ENCODE measurements at regions not wholly inside any gene's neighbourhood (a gene's known extent, or its start where the extent isn't known, plus 50 kb on each side); places are given as distances from the start of the nearest gene placed in this dataset.

DNA sequence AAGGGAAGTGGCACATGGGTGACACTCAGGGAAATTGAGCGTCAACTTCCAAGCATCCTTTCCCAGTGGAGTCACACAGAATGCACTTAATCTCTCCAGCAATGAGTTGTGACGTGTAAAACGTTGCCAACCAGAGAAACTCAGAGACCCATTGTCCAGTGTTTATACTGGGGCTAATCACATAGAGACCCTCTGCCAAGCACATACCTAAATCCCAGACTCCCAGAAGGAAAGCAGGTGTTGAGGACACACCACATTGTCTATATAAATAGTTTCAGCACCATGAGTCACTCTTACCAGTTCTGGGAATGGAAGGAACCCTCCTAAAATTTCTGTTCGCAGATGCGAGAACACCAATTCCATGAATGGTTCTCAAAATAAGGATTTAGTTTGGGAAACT lies 76.4 kb upstream of the BET1 start:
- Histone ChIP-seq H3K4me2 (no peak overlapping the region), H3K27me3 (ENCODE audit: insufficient read depth, low read depth) (no peaks in the 10 kb centered on the region), H3K27ac (no peak overlapping the region), H3K36me3 (ENCODE audit: low read depth) (no peaks in the 10 kb centered on the region), H4K20me1 (ENCODE audit: insufficient read depth) (no peaks in the 10 kb centered on the region), H3K79me2 (ENCODE audit: low read depth) (no peaks in the 10 kb centered on the region), H3K4me1 (replicated peaks; ENCODE audit: insufficient read depth) (no peaks in the 10 kb centered on the region), H3K9me3 (ENCODE audit: insufficient read depth, low read depth) (no peaks in the 10 kb centered on the region), H3K4me3 (no peak overlapping the region), H3F3A (ENCODE audit: insufficient read depth, low read depth) (no peaks in the 10 kb centered on the region), H3K9me2 (ENCODE audit: insufficient read depth) (no peaks in the 10 kb centered on the region), H2AFZ (no peak overlapping the region)
- CTCF ChIA-PET, result no interaction called here
- intact Hi-C loops (cut with micrococcal nuclease; ENCODE audit: unreplicated experiment), result no loop called here
- POLR2A ChIA-PET (ENCODE audit: unreplicated experiment), result no interaction called here
- BruUV-seq (replicated peaks), result no TSS peak
- no peak for DNase-seq
- TF ChIP-seq, protein P1, sequence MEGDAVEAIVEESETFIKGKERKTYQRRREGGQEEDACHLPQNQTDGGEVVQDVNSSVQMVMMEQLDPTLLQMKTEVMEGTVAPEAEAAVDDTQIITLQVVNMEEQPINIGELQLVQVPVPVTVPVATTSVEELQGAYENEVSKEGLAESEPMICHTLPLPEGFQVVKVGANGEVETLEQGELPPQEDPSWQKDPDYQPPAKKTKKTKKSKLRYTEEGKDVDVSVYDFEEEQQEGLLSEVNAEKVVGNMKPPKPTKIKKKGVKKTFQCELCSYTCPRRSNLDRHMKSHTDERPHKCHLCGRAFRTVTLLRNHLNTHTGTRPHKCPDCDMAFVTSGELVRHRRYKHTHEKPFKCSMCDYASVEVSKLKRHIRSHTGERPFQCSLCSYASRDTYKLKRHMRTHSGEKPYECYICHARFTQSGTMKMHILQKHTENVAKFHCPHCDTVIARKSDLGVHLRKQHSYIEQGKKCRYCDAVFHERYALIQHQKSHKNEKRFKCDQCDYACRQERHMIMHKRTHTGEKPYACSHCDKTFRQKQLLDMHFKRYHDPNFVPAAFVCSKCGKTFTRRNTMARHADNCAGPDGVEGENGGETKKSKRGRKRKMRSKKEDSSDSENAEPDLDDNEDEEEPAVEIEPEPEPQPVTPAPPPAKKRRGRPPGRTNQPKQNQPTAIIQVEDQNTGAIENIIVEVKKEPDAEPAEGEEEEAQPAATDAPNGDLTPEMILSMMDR (conservative IDR thresholded peaks at IDR 0.05), result no peak
- TF ChIP-seq EZH2 (IDR thresholded peaks at IDR 0.05; ENCODE audit: low read depth), result no peak

DNA sequence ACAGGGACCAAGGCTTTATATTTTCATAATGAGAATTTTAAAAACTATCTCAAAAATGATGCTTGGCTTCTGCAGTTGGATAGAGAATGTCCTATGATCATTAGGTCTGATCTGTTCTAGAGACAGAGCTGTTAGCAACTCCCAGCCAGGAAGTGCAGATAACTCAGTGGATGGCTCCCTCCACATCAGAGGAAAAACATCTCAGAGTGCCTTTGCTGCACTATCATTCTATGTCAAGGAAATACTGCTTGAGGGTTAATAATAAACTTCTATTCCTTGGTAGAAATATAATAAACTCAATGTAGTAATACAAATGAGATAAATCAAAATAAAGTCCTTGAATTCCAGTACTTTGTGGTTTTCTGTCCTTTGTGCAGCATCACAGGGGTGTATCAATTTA lies 78.0 kb upstream of the BET1 start:
- ChIA-PET POLR2A (ENCODE audit: unreplicated experiment) (no interaction called here), CTCF (no interaction called here)
- Histone ChIP-seq H3K4me3 (no peak overlapping the region), H3K9me2 (ENCODE audit: insufficient read depth) (no peaks in the 10 kb centered on the region), H3K36me3 (ENCODE audit: low read depth) (no peaks in the 10 kb centered on the region), H3F3A (ENCODE audit: insufficient read depth, low read depth) (no peaks in the 10 kb centered on the region), H3K79me2 (ENCODE audit: low read depth) (no peaks in the 10 kb centered on the region), H3K27me3 (ENCODE audit: insufficient read depth, low read depth) (no peaks in the 10 kb centered on the region), H2AFZ (no peak overlapping the region), H3K4me1 (replicated peaks; ENCODE audit: insufficient read depth) (no peaks in the 10 kb centered on the region), H4K20me1 (ENCODE audit: insufficient read depth) (no peaks in the 10 kb centered on the region), H3K27ac (no peak overlapping the region), H3K9me3 (ENCODE audit: insufficient read depth, low read depth) (no peaks in the 10 kb centered on the region), H3K4me2 (no peak overlapping the region)
- no peak for DNase-seq
- intact Hi-C loops (cut with micrococcal nuclease; ENCODE audit: unreplicated experiment), result no loop called here
- TF ChIP-seq, protein P1 (conservative IDR thresholded peaks at IDR 0.05), result no peak
- no peak for TF ChIP-seq EZH2 (IDR thresholded peaks at IDR 0.05; ENCODE audit: low read depth)
- no TSS peak for BruUV-seq (replicated peaks)

DNA sequence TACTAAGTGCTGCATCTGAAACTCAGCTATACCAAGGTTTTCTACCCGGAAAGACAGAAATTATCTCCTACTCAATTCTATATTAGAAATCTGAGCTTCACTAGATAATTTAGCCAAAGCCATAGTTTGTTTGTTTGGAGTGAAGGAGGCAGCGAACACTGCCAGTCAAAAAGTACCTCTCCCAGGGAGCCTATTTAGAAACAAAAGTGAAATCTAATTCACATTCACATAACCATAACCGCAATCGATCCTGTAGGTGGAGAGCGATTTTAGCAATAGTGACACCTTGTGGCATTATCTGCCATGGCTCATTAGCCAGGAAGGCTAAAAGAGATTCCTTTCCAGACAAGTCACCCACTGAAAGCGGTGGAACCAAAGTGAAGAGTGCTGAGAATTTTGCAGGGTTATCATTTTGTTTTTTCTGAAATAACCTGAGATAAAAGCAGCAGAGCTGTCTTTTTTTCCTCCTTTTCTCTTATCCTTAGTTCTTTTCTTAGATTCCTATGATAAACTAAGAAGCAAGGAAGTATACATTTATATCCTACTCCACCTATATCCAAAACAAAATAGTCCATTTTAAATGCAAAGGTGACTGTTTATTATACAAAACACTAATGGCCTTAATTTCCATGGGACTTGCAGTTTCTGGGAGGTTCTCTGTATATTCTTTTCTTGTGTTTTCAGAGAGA lies 83.7 kb upstream of the BET1 start:
- TF ChIP-seq, protein P1 (conservative IDR thresholded peaks at IDR 0.05), result peak; percentile 80
- TF ChIP-seq EZH2 (IDR thresholded peaks at IDR 0.05; ENCODE audit: low read depth), result no peak
- Histone ChIP-seq H3K36me3 (ENCODE audit: low read depth) (no peaks in the 10 kb centered on the region), H3K4me3 (no peak overlapping the region), H2AFZ (peak overlapping the region; percentile 40; the same call in 1 of the 2 replicates), H3K9me3 (ENCODE audit: insufficient read depth, low read depth) (no peaks in the 10 kb centered on the region), H3K27me3 (ENCODE audit: insufficient read depth, low read depth) (no peaks in the 10 kb centered on the region), H3K79me2 (ENCODE audit: low read depth) (no peaks in the 10 kb centered on the region), H3K4me1 (replicated peaks; ENCODE audit: insufficient read depth) (no peaks in the 10 kb centered on the region), H4K20me1 (ENCODE audit: insufficient read depth) (no peaks in the 10 kb centered on the region), H3F3A (ENCODE audit: insufficient read depth, low read depth) (no peaks in the 10 kb centered on the region), H3K9me2 (ENCODE audit: insufficient read depth) (no peaks in the 10 kb centered on the region), H3K4me2 (peak overlapping the region; percentile 53), H3K27ac (no peak overlapping the region)
- POLR2A ChIA-PET (ENCODE audit: unreplicated experiment), result no interaction called here
- intact Hi-C loops (cut with micrococcal nuclease; ENCODE audit: unreplicated experiment), result loop anchor here (1.0 to 5.0 kb wide), 6 partner anchors 86 to 466 kb away; partner anchors contain the start of genes BET1 and TFPI2
- CTCF ChIA-PET, result interaction anchor here (0.5 to 1.2 kb wide), 5 partner anchors 32 to 185 kb away, joined by 3 to 6 read pairs (median 3); partner anchors contain the start of gene GNG11
- BruUV-seq (replicated peaks), result no TSS peak
- peak; percentile 57 to 62 for DNase-seq
